ENCODE measurements at regions not wholly inside any gene's neighbourhood (a gene's known extent, or its start where the extent isn't known, plus 50 kb on each side); places are given as distances from the start of the nearest gene placed in this dataset.

DNA sequence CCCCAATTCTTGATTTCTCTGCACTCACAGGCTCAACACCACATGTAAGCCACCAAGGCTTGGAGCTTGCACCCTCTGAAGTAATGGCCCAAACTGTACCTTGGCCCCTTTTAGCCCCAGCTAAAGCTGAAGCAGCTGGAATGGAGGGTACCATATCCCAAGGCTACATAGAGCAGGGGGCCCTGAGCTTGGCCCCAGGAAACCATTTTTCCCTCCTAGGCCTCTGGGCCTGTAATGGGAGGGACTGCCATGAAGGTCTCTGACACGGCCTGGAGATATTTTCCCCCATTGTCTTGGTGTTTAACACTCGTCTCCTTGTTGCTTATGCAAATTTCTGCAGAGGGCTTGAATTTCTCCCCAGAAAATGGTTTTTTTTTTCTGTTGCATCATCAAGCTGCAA is 69.7 kb downstream of the SKA1 start:
- DNase-seq: no peak

- DNase-seq: no peak
Measured at GRCh38 chr18:50446629-50447028, 71.8 kb downstream of the SKA1 start.

- no peak for DNase-seq
Measured at GRCh38 chr18:50447102-50447741, 72.4 kb downstream of the SKA1 start.

GRCh38 chr18:50447952-50448351 is 73.1 kb downstream of the SKA1 start:
- no peak for DNase-seq

GRCh38 chr18:50451100-50451842 is 76.4 kb downstream of the SKA1 start:
- no peak for DNase-seq

DNA sequence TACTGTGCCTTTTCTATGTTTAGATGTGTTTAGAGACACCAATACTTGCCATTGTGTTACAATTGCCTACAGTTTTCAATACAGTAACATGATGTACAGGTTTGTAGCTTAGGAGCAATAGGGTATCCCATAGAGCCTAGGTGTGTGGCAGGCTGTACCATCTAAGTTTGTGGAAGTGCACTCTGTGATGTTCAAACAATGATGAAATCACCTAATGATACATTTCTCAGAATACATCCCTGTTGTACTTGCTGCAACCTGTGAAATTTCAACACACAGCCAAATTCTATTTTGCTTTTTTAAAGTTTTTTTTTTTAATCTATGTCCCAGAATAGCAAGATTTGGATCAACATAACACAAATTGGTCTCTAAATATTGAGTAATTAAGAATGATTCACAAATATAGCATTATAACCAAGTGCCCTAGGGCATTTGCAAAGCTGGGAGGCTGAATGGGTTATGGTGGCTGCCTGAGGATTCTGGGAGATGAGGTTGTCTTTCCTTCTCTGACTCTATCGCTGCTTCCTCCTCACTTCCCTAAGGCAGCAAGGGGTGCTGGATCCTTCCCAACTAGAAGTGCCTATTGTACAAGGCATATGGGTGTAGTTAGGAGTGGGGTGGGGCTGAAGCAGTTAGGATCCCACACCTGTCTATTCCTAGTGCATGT is 78.3 kb downstream of the SKA1 start:
- no peak for DNase-seq

DNA sequence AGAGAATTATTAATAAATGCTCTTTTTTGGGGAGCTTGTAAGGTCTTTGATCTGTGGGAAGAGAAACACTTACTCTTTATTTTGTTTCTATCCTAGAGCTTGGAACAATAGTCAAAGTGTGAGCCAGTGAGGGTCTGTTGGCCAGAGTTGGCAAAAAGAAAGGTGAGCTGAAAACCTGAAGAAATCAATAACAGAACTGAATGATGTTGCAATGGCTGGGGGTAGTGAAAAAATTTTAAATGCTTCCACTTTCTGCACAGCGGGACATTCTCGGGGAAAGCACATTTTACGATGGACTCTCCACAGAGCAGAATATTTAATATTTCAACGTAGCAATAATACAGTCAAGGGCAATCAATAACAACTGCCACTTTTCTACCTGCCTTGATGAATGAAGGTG is 78.9 kb downstream of the SKA1 start:
- DNase-seq: no peak

DNA sequence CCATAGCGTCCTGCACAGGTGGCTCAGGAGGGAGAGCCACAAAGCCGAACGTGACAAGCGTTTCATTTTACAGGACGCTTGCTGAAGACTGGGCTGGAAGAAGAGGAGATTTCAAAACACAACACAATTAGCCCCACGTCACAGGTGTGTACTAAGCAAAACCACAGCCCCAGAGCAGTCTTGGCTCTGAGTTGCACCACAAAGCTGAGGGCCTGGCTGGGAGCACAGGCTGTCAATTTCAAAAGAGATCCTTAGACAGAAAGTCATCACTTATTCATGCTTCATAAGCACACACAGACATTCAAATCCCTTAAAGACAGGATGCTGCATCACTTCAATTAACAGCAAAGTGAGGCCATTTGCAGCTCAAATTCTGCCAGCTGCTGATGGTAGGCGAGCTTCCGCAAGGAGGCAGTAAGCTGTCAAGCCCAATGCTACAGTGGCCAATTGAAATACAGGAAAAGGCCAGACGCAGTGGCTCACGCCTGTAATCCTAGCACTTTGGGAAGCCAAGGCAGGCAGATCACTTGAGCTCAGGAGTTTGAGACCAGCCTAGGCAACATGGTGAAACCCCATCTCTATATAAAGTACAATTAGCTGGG is 79.6 kb downstream of the SKA1 start:
- no peak for DNase-seq

DNA sequence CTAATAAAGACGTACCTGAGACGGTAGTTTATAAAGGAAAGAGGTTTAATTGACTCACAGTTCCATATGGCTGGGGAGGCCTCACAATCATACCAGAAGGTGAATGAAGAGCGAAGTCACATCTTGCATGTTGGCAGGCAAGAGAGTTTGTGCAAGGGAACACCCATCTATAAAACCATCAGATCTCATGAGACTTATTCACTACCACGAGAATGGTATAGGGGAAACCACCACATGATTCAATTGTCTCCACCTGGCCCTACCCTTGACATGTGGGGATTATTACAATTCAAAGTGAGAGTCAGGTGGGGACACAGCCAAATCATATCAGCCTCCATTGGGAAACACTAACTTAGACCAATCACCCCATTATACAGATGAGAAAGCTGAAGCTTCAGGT is 81.4 kb downstream of the SKA1 start:
- no peak for DNase-seq

DNA sequence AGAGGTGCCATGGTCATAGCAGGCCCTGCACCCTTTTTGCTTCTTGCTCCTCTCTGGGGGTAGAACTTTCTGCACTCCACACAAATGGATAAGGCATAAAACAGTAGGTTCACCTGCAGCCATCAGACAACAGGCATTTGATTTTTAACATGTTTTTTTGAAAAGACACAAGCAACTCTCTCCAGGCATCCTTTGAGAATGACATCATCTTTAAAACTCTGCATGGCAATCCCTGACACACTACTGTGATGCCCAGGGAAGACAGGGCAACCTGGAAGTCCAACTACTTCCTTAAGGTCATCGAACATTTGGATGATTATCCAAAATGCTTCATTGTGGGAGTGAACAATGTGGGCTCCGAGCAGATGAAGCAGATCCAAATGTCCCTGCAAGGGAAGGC is 82.8 kb downstream of the SKA1 start:
- DNase-seq: no peak

DNA sequence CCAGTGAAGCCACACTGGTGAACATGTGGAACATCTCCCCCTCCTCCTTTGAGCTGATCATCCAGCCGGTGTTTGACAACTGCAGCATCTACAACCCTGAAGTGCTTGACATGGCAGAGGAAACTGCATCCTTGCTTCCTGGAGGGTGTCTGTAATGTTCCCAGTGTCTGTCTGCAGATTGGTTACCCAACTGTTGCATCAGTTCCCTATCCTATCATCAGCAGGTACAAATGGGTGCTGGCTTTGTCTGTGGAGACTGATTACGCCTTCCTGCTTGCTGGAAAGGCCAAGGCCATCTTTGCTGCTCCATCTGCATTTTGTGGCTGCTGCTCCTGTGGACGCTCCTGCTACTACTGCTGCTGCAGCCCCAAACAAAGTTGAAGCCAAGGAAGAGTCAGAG is 83.5 kb downstream of the SKA1 start:
- DNase-seq: no peak

DNA sequence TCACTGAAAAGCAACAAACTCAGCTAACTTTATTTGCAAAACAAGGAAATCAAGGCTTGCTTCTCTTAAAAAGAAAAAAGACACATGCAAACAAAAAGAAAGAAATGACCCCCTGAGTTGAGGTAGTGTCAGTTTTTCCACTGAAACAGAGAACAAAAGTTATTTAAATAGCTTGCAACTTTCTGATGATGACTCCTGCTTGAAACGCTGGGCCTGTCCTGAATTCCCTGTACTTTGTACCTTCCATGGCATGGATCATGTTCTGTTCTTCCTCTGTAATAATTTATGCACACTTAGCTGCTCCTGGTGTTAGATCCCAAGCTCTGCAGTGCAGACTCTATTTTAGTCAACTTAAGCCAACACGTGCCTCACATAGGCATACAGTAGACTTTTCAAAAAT is 84.0 kb downstream of the SKA1 start:
- DNase-seq: no peak

DNA sequence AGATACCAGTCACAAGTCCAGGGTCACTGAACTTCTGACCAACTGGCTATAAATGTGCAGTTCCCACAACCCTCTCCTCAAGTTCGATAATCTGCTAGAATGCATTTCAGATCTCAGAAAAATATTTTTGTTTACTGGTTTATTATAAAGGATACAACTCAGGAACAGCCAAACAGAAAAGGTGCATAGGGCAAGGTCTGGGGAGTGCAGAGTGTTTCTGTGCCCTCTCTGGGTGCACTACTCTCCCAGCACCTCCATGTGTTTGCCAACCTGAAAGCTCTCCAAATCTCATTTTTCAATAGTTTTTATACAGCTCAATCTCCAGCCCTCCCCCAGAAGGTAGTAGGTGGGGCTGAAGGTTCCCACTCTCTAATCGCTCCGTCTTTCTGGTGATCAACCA is 85.2 kb downstream of the SKA1 start:
- no peak for DNase-seq

GRCh38 chr18:50460716-50461115 is 85.9 kb downstream of the SKA1 start:
- no peak for DNase-seq

DNA sequence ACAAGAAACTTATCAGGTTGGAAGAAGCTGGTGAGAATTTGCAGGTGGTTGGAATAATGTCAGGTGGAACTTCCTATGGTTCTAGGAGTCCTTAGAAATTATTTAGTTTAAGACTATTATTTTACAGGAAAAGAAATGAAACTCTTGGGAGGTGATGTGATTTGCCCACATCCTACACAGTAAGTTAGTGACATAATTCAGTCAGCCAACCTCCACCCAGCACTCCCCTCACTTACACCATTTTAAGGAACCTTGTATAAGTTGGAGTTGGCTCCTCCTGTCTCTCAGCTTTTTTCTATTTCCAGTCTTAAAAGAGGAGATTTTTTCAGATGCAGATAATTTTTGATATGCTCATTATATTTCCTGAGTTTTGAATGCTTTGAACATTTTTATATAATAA is 86.4 kb downstream of the SKA1 start:
- no peak for DNase-seq

- no peak for DNase-seq
Measured at GRCh38 chr18:50465211-50466153, 90.6 kb downstream of the SKA1 start.

DNA sequence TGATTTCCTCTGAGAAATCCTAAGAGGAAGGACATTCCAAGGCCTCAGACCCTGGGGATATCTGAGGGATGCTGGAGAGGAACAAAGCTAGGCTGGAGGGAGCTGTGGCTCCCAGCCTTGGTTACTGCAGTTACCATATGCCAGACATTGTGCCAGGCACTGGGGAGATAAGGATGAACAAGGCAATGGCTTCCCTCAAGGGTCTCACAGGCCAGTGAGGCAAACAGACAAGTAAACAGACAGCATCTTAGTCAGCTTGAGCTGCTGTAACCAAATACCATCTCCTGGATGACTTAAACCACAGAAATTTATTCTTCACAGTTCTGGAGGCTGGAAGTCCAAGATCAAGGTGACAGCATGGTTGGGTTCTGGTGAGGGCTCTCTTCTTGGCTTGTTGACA is 91.8 kb downstream of the SKA1 start:
- no peak for DNase-seq

DNA sequence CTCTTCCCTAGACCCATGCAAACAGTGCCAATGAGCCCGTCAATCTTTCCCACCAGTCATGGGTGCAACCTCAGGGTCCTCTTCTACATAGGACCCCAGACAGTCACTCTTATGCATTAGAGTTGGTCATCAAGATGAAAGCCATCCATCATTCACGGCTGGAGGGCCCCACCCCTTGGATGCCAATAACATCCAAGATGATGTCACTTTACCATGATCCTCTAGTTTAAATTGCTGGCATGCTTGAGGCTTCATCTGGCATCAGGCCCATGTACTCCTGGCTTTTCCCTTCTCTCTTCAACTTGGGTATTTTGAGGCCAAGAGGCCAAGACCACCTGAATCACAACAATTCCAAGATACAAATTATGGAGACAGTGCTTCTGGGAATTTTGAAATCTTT is 91.1 kb upstream of the MAPK4 start:
- DNase-seq: no peak

DNA sequence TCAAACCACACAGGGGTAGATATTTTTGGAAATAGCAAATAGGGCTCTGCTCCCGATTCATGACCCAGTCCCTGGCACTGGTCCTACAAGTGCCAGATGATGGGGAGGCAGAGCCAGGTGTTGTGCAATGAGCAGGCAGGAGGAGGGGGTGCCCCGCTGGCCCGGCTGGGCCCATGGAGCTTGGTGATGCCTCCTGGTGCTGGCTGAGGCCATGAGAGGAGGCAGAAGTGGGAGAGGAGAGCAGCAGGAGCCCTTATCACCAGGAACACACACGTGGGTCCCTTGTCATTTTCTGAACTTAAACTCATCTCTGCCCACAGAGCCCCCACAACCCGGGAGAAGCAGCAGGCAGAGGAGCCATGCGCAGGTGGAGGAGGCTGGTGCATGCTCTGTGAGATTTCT is 90.5 kb upstream of the MAPK4 start:
- no peak for DNase-seq

- DNase-seq: no peak
Measured at GRCh38 chr18:50472941-50473340, 86.9 kb upstream of the MAPK4 start.

DNA sequence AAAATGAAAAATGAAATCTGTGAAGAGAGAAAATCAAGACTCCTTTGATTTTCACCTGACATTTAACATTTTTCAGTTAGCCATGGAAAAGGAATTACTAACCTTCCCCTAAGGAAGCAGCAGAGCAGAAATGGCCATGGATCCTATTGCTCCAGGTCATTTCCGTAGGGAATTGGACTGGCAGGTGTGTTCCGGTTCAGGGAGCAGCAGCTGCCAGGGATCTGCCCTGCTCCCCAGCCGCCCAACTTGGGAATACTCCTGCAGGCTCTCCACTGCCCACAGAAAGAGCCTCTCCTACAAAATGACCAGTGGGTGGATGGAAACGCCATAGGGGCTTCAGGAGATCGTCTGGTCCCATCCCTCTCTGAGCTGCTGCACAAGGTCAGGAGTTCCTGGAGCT is 86.0 kb upstream of the MAPK4 start:
- DNase-seq: peak; percentile 83

DNA sequence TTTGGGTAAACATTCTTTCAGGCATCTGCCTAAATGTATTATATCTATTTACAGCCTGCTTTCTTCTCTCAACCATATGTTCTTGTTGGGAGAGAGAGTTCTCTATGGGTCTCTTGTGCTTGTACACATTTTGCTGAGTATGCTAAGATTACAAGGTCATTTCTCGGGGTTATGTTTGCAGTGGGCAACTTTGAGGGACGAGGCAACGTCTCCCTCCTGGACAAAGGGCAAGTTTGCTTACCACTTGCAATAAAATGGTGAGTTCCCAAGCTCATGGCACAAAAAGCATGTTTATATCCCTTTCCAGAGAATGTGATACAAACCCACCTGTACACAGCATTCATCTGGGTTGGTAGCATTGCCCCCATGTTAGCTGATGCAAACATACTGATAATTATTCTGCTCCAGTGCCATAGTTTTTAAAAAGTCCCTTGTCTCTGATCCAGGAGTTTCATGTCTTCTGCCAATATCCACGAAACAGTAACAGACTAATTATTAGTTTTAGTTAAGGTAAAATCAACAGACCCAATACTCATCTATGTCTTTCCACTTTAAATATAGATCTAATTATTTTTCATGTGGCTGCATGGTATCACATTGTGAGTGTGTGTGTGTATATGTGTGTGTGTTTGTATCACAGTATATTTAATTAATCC is 84.2 kb upstream of the MAPK4 start:
- no peak for DNase-seq

Measured in DMS153 (cell line).